GM23338 (cell line): ENCODE measurements at regions not wholly inside any gene's neighbourhood (a gene's known extent, or its start where the extent isn't known, plus 50 kb on each side); places are given as distances from the start of the nearest gene placed in this dataset.

Experiments used
- ATAC-seq: fragments of 200-7000 bp; cut with Tn5 transposase; 3 replicates; pipeline ENCODE4 v1.9.1; 2020
- DNase-seq: peaks from one replicate; pipeline ENCODE4 v3.0.0-alpha.2; 2015; ENCODE audit warnings: low spot score
- H2AFZ ChIP-seq: fragments of 200-600 bp; sonication (generic); 2 replicates; pipeline ENCODE4 v1.8.0; 2016; ENCODE audit warnings: antibody characterized with exemption, mild to moderate bottlenecking, moderate library complexity
- H3F3A ChIP-seq: fragments of 200-600 bp; sonication (generic); replicated peaks from 2 replicates; pipeline ENCODE4 v1.8.0; 2017; ENCODE audit warnings: antibody characterized with exemption, mixed run types, low read depth
- H3K27ac ChIP-seq: fragments of 200-600 bp; sonication (generic); 2 replicates; pipeline ENCODE4 v1.6.1; 2016; ENCODE audit warnings: low read depth
- H3K27me3 ChIP-seq: fragments of 200-600 bp; sonication (generic); 2 replicates; pipeline ENCODE4 v1.8.0; 2016; ENCODE audit warnings: mild to moderate bottlenecking, mixed run types, moderate library complexity; ENCODE audit not compliant: insufficient read depth
- H3K36me3 ChIP-seq: fragments of 200-600 bp; sonication (generic); 2 replicates; pipeline ENCODE4 v1.8.0; 2016; ENCODE audit warnings: mild to moderate bottlenecking; ENCODE audit not compliant: insufficient read depth
- H3K4me1 ChIP-seq: fragments of 200-600 bp; sonication (generic); 2 replicates; pipeline ENCODE4 v1.8.0; 2016; ENCODE audit warnings: mild to moderate bottlenecking, moderate library complexity; ENCODE audit not compliant: insufficient read depth
- H3K4me2 ChIP-seq: fragments of 200-600 bp; sonication (generic); 2 replicates; pipeline ENCODE4 v1.7.1; 2017; ENCODE audit warnings: mixed run types
- H3K4me3 ChIP-seq: fragments of 200-600 bp; sonication (generic); 2 replicates; pipeline ENCODE4 v1.6.1; 2016; ENCODE audit warnings: mixed run types
- H3K79me2 ChIP-seq: fragments of 200-600 bp; sonication (generic); replicated peaks from 2 replicates; pipeline ENCODE4 v1.8.0; 2017; ENCODE audit warnings: mild to moderate bottlenecking; ENCODE audit not compliant: insufficient read depth
- H3K9me2 ChIP-seq: fragments of 200-600 bp; sonication (generic); 2 replicates; pipeline ENCODE4 v1.8.0; 2017; ENCODE audit not compliant: insufficient read depth
- H4K20me1 ChIP-seq: fragments of 200-600 bp; sonication (generic); replicated peaks from 2 replicates; pipeline ENCODE4 v1.8.0; 2017; ENCODE audit warnings: mild to moderate bottlenecking; ENCODE audit not compliant: insufficient read depth
- H3K27ac Mint-ChIP-seq: 2 replicates; pipeline ENCODE4 v1.8.0; 2020; ENCODE audit warnings: inconsistent platforms, mild to moderate bottlenecking, moderate library complexity, mixed read lengths
- H3K27me3 Mint-ChIP-seq: 3 replicates; pipeline ENCODE4 v1.8.0; 2022; ENCODE audit warnings: low read depth, mild to moderate bottlenecking, moderate library complexity, mixed read lengths, inconsistent platforms; ENCODE audit not compliant: insufficient read depth, poor library complexity
- H3K36me3 Mint-ChIP-seq: 3 replicates; pipeline ENCODE4 v1.8.0; 2021; ENCODE audit warnings: low read depth, mild to moderate bottlenecking, inconsistent platforms, moderate library complexity, mixed read lengths
- H3K4me1 Mint-ChIP-seq: 3 replicates; pipeline ENCODE4 v1.8.0; 2020; ENCODE audit warnings: mild to moderate bottlenecking, inconsistent platforms, mixed read lengths
- H3K4me3 Mint-ChIP-seq: 3 replicates; pipeline ENCODE4 v1.8.0; 2021; ENCODE audit warnings: moderate library complexity, mild to moderate bottlenecking, inconsistent platforms, mixed read lengths
- H3K9me3 Mint-ChIP-seq: 3 replicates; pipeline ENCODE4 v1.8.0; 2020; ENCODE audit warnings: moderate library complexity, mild to moderate bottlenecking, inconsistent platforms, mixed read lengths
- CREB1 ChIP-seq: fragments of 250-450 bp; sonication (Bioruptor Pico); IDR thresholded peaks from 2 replicates; pipeline ENCODE4 v1.5.0; 2020; ENCODE audit warnings: low read depth, mild to moderate bottlenecking, moderate library complexity
- EZH2 ChIP-seq: fragments of 200-600 bp; sonication (generic); IDR thresholded peaks from one replicate; pipeline ENCODE4 v1.8.0; 2017; ENCODE audit warnings: antibody characterized with exemption, mild to moderate bottlenecking, low read depth; ENCODE audit not compliant: unreplicated experiment
- JUNB ChIP-seq: IDR thresholded peaks from one replicate; pipeline ENCODE4 v1.6.1; 2016; ENCODE audit warnings: antibody characterized with exemption; ENCODE audit not compliant: unreplicated experiment
- NANOG ChIP-seq: IDR thresholded peaks from 2 replicates; pipeline ENCODE4 v1.6.1; 2016; ENCODE audit warnings: antibody characterized with exemption, borderline replicate concordance
- POLR2AphosphoS5 ChIP-seq: IDR thresholded peaks from 2 replicates; pipeline ENCODE4 v1.6.1; 2016; ENCODE audit warnings: antibody characterized with exemption, low read depth
- STAT1 ChIP-seq: IDR thresholded peaks from one replicate; pipeline ENCODE4 v1.6.1; 2016; ENCODE audit warnings: antibody characterized with exemption; ENCODE audit not compliant: unreplicated experiment
- ZNF331 ChIP-seq: fragments of 250-450 bp; sonication (Bioruptor Pico); IDR thresholded peaks from 2 replicates; pipeline ENCODE4 v1.5.0; 2020; ENCODE audit warnings: low read depth, mild to moderate bottlenecking, moderate library complexity
- TF ChIP-seq, protein P1 (sequence below): fragments of 250-450 bp; sonication (Bioruptor Pico); IDR thresholded peaks from 2 replicates; pipeline ENCODE4 v1.5.0; 2020; ENCODE audit warnings: mild to moderate bottlenecking, moderate library complexity
- TF ChIP-seq, protein P2 (sequence below): IDR thresholded peaks from 2 replicates; pipeline ENCODE4 v1.6.1; 2016; ENCODE audit warnings: antibody characterized with exemption
- TF ChIP-seq, protein P3 (sequence below), 2 experiments: fragments of 200-600 bp in 1 of 2; sonication (generic) in 1 of 2; conservative IDR thresholded peaks; 2 replicates each; pipeline versions ENCODE4 v1.5.1 to v1.6.1; 2016 to 2017; ENCODE audit warnings: antibody characterized with exemption in 2 of 2, low read depth in 2 of 2, mild to moderate bottlenecking in 2 of 2, moderate library complexity in 1 of 2

- TF ChIP-seq, protein P1, sequence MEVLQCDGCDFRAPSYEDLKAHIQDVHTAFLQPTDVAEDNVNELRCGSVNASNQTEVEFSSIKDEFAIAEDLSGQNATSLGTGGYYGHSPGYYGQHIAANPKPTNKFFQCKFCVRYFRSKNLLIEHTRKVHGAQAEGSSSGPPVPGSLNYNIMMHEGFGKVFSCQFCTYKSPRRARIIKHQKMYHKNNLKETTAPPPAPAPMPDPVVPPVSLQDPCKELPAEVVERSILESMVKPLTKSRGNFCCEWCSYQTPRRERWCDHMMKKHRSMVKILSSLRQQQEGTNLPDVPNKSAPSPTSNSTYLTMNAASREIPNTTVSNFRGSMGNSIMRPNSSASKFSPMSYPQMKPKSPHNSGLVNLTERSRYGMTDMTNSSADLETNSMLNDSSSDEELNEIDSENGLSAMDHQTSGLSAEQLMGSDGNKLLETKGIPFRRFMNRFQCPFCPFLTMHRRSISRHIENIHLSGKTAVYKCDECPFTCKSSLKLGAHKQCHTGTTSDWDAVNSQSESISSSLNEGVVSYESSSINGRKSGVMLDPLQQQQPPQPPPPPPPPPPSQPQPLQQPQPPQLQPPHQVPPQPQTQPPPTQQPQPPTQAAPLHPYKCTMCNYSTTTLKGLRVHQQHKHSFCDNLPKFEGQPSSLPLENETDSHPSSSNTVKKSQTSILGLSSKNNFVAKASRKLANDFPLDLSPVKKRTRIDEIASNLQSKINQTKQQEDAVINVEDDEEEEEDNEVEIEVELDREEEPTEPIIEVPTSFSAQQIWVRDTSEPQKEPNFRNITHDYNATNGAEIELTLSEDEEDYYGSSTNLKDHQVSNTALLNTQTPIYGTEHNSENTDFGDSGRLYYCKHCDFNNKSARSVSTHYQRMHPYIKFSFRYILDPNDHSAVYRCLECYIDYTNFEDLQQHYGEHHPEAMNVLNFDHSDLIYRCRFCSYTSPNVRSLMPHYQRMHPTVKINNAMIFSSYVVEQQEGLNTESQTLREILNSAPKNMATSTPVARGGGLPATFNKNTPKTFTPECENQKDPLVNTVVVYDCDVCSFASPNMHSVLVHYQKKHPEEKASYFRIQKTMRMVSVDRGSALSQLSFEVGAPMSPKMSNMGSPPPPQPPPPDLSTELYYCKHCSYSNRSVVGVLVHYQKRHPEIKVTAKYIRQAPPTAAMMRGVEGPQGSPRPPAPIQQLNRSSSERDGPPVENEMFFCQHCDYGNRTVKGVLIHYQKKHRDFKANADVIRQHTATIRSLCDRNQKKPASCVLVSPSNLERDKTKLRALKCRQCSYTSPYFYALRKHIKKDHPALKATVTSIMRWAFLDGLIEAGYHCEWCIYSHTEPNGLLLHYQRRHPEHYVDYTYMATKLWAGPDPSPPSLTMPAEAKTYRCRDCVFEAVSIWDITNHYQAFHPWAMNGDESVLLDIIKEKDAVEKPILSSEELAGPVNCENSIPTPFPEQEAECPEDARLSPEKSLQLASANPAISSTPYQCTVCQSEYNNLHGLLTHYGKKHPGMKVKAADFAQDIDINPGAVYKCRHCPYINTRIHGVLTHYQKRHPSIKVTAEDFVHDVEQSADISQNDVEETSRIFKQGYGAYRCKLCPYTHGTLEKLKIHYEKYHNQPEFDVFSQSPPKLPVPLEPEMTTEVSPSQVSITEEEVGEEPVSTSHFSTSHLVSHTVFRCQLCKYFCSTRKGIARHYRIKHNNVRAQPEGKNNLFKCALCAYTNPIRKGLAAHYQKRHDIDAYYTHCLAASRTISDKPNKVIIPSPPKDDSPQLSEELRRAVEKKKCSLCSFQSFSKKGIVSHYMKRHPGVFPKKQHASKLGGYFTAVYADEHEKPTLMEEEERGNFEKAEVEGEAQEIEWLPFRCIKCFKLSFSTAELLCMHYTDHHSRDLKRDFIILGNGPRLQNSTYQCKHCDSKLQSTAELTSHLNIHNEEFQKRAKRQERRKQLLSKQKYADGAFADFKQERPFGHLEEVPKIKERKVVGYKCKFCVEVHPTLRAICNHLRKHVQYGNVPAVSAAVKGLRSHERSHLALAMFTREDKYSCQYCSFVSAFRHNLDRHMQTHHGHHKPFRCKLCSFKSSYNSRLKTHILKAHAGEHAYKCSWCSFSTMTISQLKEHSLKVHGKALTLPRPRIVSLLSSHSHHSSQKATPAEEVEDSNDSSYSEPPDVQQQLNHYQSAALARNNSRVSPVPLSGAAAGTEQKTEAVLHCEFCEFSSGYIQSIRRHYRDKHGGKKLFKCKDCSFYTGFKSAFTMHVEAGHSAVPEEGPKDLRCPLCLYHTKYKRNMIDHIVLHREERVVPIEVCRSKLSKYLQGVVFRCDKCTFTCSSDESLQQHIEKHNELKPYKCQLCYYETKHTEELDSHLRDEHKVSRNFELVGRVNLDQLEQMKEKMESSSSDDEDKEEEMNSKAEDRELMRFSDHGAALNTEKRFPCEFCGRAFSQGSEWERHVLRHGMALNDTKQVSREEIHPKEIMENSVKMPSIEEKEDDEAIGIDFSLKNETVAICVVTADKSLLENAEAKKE (CRISPR knock-in tag): no peak
- TF ChIP-seq POLR2AphosphoS5: no peak
Measured at GRCh38 chr6:133108419-133108818, 132.7 kb upstream of the EYA4 start (continued).

DNA sequence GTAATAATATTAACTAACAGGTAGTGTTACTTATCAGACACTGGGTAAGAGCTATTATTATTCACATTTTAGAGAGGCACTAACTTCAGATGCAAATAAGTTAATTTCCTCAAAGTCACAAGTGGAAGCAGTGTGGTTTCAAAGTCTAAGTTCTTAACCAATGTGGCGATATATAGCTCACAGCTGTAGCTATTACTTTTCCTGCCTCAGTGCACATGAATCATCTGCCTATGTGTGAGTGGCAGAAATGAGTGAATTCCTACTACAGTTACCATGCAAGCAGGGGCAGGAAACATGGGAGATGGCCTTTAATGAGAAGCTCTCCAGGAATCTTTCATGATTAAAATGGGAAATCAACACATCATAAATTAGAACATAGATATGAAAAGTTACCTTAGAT is 126.2 kb upstream of the EYA4 start:
- no peak overlapping the region for H3K4me3 Mint-ChIP-seq
- H3K27me3 Mint-ChIP-seq: no peaks in the 10 kb centered on the region
- H3K9me2 ChIP-seq: peaks cover 3% of the 10 kb centered on the region; the same call in 1 of the 2 replicates
- no peaks in the 10 kb centered on the region for H3F3A ChIP-seq
- no peak overlapping the region for H3K4me3 ChIP-seq
- TF ChIP-seq NANOG (no peak), ZNF331 (CRISPR knock-in tag) (no peak)
- H2AFZ ChIP-seq: peak overlapping the region; percentile 66; the same call in 1 of the 2 replicates
- H3K27ac Mint-ChIP-seq: no peak overlapping the region
- H4K20me1 ChIP-seq: no peaks in the 10 kb centered on the region
- H3K4me2 ChIP-seq: no peak overlapping the region
- no peaks in the 10 kb centered on the region for H3K9me3 Mint-ChIP-seq
- H3K27me3 ChIP-seq: no peaks in the 10 kb centered on the region
- no peak for DNase-seq
- no peaks in the 10 kb centered on the region for H3K36me3 Mint-ChIP-seq
- no peak overlapping the region for H3K27ac ChIP-seq
- no peak for ATAC-seq
- no peaks in the 10 kb centered on the region for H3K79me2 ChIP-seq
- peaks cover 6% of the 10 kb centered on the region; the same call in 1 of the 2 replicates for H3K4me1 ChIP-seq
- H3K4me1 Mint-ChIP-seq: no peaks in the 10 kb centered on the region
- H3K36me3 ChIP-seq: no peaks in the 10 kb centered on the region; the same call in 1 of the 2 replicates

GRCh38 chr6:133115946-133116345 is 125.2 kb upstream of the EYA4 start:
- Histone ChIP-seq H2AFZ (no peak overlapping the region), H3K36me3 (no peaks in the 10 kb centered on the region; the same call in 1 of the 2 replicates), H3K79me2 (no peaks in the 10 kb centered on the region), H3K9me2 (peaks cover 3% of the 10 kb centered on the region; the same call in 1 of the 2 replicates), H3K4me2 (no peak overlapping the region), H3K4me3 (no peak overlapping the region), H3F3A (no peaks in the 10 kb centered on the region), H4K20me1 (no peaks in the 10 kb centered on the region), H3K27me3 (no peaks in the 10 kb centered on the region), H3K4me1 (peaks cover 6% of the 10 kb centered on the region; the same call in 1 of the 2 replicates), H3K27ac (no peak overlapping the region)
- no peak overlapping the region for H3K27ac Mint-ChIP-seq
- ATAC-seq (no peak), DNase-seq (no peak)
- no peaks in the 10 kb centered on the region for H3K4me1 Mint-ChIP-seq
- H3K9me3 Mint-ChIP-seq: peaks cover 8% of the 10 kb centered on the region; the same call in 1 of the 3 replicates
- H3K27me3 Mint-ChIP-seq: peaks cover 2% of the 10 kb centered on the region
- H3K36me3 Mint-ChIP-seq: no peaks in the 10 kb centered on the region; the same call in 2 of the 3 replicates
- H3K4me3 Mint-ChIP-seq: no peak overlapping the region
- TF ChIP-seq CREB1 (CRISPR knock-in tag): no peak
- TF ChIP-seq, protein P2, sequence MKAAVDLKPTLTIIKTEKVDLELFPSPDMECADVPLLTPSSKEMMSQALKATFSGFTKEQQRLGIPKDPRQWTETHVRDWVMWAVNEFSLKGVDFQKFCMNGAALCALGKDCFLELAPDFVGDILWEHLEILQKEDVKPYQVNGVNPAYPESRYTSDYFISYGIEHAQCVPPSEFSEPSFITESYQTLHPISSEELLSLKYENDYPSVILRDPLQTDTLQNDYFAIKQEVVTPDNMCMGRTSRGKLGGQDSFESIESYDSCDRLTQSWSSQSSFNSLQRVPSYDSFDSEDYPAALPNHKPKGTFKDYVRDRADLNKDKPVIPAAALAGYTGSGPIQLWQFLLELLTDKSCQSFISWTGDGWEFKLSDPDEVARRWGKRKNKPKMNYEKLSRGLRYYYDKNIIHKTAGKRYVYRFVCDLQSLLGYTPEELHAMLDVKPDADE: no peak
- TF ChIP-seq, protein P3, sequence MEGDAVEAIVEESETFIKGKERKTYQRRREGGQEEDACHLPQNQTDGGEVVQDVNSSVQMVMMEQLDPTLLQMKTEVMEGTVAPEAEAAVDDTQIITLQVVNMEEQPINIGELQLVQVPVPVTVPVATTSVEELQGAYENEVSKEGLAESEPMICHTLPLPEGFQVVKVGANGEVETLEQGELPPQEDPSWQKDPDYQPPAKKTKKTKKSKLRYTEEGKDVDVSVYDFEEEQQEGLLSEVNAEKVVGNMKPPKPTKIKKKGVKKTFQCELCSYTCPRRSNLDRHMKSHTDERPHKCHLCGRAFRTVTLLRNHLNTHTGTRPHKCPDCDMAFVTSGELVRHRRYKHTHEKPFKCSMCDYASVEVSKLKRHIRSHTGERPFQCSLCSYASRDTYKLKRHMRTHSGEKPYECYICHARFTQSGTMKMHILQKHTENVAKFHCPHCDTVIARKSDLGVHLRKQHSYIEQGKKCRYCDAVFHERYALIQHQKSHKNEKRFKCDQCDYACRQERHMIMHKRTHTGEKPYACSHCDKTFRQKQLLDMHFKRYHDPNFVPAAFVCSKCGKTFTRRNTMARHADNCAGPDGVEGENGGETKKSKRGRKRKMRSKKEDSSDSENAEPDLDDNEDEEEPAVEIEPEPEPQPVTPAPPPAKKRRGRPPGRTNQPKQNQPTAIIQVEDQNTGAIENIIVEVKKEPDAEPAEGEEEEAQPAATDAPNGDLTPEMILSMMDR (conservative IDR thresholded peaks at IDR 0.05; ENCODE audit: low read depth in 2 of 2): no peak
- TF ChIP-seq EZH2: no peak
- TF ChIP-seq JUNB: no peak
- TF ChIP-seq STAT1: no peak
